PC-3 (cell line): ENCODE measurements at regions not wholly inside any gene's neighbourhood (a gene's known extent, or its start where the extent isn't known, plus 50 kb on each side); places are given as distances from the start of the nearest gene placed in this dataset.

Experiments used
- ATAC-seq: fragments of 200-7000 bp; cut with Tn5 transposase; 2 replicates; pipeline ENCODE4 v1.9.1; 2020; ENCODE audit warnings: mild to moderate bottlenecking, moderate library complexity
- BruUV-seq: library from RNA; stranded (reverse); fragments of 400-500 nt; replicated peaks from 2 replicates; lab custom pipeline; 2021; lab: Mats Ljungman, UMichigan
- CTCF ChIA-PET: fragments of 300-600 bp; sonication (Branson Sonifier 250); formaldehyde crosslinking; loops from one replicate; lab custom pipeline; 2022; ENCODE audit warnings: antibody characterized with exemption; lab: Charles Lee
- POLR2A ChIA-PET: fragments of 300-600 bp; sonication (Branson Sonifier 250); formaldehyde crosslinking; loops from one replicate; lab custom pipeline; 2022; ENCODE audit warnings: antibody characterized with exemption; ENCODE audit not compliant: unreplicated experiment; lab: Charles Lee
- DNase-seq: peaks from one replicate; pipeline ENCODE4 v3.0.0-alpha.2; 2015
- H2AFZ ChIP-seq: fragments of 300-600 bp; sonication (generic); 2 replicates; pipeline ENCODE4 v1.6.0; 2016; ENCODE audit warnings: antibody characterized with exemption, low read length
- H3F3A ChIP-seq: fragments of 300-600 bp; sonication (generic); one replicate; pipeline ENCODE4 v1.6.0; 2017; ENCODE audit warnings: antibody characterized with exemption, low read length, control low read depth, mild to moderate bottlenecking; ENCODE audit not compliant: unreplicated experiment
- H3K27ac ChIP-seq: fragments of 300-600 bp; sonication (generic); 2 replicates; pipeline ENCODE4 v1.5.1; 2016; ENCODE audit warnings: mild to moderate bottlenecking, low read length
- H3K27me3 ChIP-seq: fragments of 300-600 bp; sonication (generic); 2 replicates; pipeline ENCODE4 v1.6.1; 2016; ENCODE audit warnings: low read length, mixed read lengths
- H3K36me3 ChIP-seq: fragments of 300-600 bp; sonication (generic); 2 replicates; pipeline ENCODE4 v1.6.1; 2016; ENCODE audit warnings: low read depth, mixed run types, low read length, mixed read lengths
- H3K4me1 ChIP-seq: fragments of 300-600 bp; sonication (generic); 2 replicates; pipeline ENCODE4 v1.5.1; 2016; ENCODE audit warnings: low read length; ENCODE audit not compliant: insufficient read depth
- H3K4me2 ChIP-seq: fragments of 300-600 bp; sonication (generic); 2 replicates; pipeline ENCODE4 v1.6.0; 2016; ENCODE audit warnings: low read length
- H3K4me3 ChIP-seq: fragments of 300-600 bp; sonication (generic); 2 replicates; pipeline ENCODE4 v1.5.1; 2016; ENCODE audit warnings: mild to moderate bottlenecking, low read length, mixed read lengths
- H3K79me2 ChIP-seq: fragments of 300-600 bp; sonication (generic); 2 replicates; pipeline ENCODE4 v1.6.1; 2017; ENCODE audit warnings: low read length, mixed read lengths
- H3K9ac ChIP-seq: fragments of 300-600 bp; sonication (generic); 2 replicates; pipeline ENCODE4 v1.6.0; 2016; ENCODE audit warnings: mild to moderate bottlenecking, low read length
- H3K9me2 ChIP-seq: fragments of 300-600 bp; sonication (generic); replicated peaks from 2 replicates; pipeline ENCODE4 v1.6.1; 2016; ENCODE audit warnings: mixed run types, low read length, mixed read lengths
- H3K9me3 ChIP-seq: fragments of 300-600 bp; sonication (generic); 2 replicates; pipeline ENCODE4 v1.6.1; 2016; ENCODE audit warnings: low read length, mixed read lengths
- H4K20me1 ChIP-seq: fragments of 300-600 bp; sonication (generic); 2 replicates; pipeline ENCODE4 v1.6.1; 2016; ENCODE audit warnings: low read length, mixed read lengths
- CTCF ChIP-seq: fragments of 300-600 bp; sonication (generic); conservative IDR thresholded peaks from 2 replicates; pipeline ENCODE4 v1.5.1; 2017; ENCODE audit warnings: antibody characterized with exemption, low read depth, mild to moderate bottlenecking, low read length
- EZH2 ChIP-seq: fragments of 300-600 bp; sonication (generic); IDR thresholded peaks from one replicate; pipeline ENCODE4 v1.6.1; 2017; ENCODE audit warnings: antibody characterized with exemption, mild to moderate bottlenecking, low read length; ENCODE audit not compliant: unreplicated experiment
- EZH2phosphoT487 ChIP-seq: fragments of 300-600 bp; sonication (generic); IDR thresholded peaks from 2 replicates; pipeline ENCODE4 v1.6.1; 2018; ENCODE audit warnings: mild to moderate bottlenecking, antibody characterized with exemption, low read length, borderline replicate concordance
- intact Hi-C: fragments of 100-400 bp; cut with micrococcal nuclease; formaldehyde crosslinking; loops from 2 replicates; pipeline ENCODE4 v1.9.0; 2023

- no peaks in the 10 kb centered on the region for H3K9me2 ChIP-seq
- no peaks in the 10 kb centered on the region for H3K36me3 ChIP-seq
- CTCF ChIA-PET: no interaction called here
- POLR2A ChIA-PET: no interaction called here
- H3K9me3 ChIP-seq: 0 out of 2 replicates have a peak, but pooled peaks cover 5% of the 10 kb centered on the region
- intact Hi-C loops: no loop called here
- DNase-seq (peak; percentile 7), ATAC-seq (no peak)
- no peaks in the 10 kb centered on the region for H3K79me2 ChIP-seq
- H3K4me3 ChIP-seq: no peak overlapping the region
- TF ChIP-seq EZH2: no peak
- TF ChIP-seq CTCF: no peak
- TF ChIP-seq EZH2phosphoT487: no peak
- H3K27ac ChIP-seq: no peak overlapping the region
- H3K27me3 ChIP-seq: no peaks in the 10 kb centered on the region
- no peaks in the 10 kb centered on the region for H3F3A ChIP-seq
- no TSS peak for BruUV-seq
- no peak overlapping the region for H3K9ac ChIP-seq
- H4K20me1 ChIP-seq: no peaks in the 10 kb centered on the region
- no peak overlapping the region for H3K4me2 ChIP-seq
- no peaks in the 10 kb centered on the region for H3K4me1 ChIP-seq
- no peak overlapping the region for H2AFZ ChIP-seq
These were observed 759.9 kb upstream of the FLRT2 start for GRCh38 chr14:84770030-84770429.

DNA sequence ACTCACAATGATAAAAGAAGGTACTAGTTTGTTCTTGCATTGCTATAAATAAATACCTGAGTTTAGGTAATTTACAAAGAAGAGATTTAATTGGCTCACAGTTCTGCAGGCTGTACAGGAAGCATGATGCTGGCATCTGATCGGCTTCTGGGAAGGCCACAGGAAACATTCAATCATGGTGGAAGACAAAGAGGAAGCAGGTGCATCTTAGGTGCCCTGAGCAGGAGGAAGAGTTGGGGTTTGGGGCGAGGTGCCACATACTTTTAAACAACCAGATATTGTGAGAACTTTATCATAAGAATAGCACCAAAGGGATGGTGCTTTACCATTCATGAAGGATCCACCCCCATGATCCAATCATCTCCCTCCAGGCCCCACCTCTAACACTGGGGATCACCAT is 752.6 kb upstream of the FLRT2 start:
- Histone ChIP-seq H3K36me3 (no peaks in the 10 kb centered on the region), H3K27ac (no peak overlapping the region), H3K9me2 (no peaks in the 10 kb centered on the region), H3K4me1 (no peaks in the 10 kb centered on the region), H3K79me2 (no peaks in the 10 kb centered on the region), H3F3A (no peaks in the 10 kb centered on the region), H3K27me3 (no peaks in the 10 kb centered on the region), H3K9me3 (peaks cover 16% of the 10 kb centered on the region), H3K4me2 (no peak overlapping the region), H3K4me3 (no peak overlapping the region), H4K20me1 (no peaks in the 10 kb centered on the region), H3K9ac (no peak overlapping the region), H2AFZ (no peak overlapping the region)
- intact Hi-C loops: no loop called here
- TF ChIP-seq EZH2 (no peak), CTCF (no peak), EZH2phosphoT487 (no peak)
- DNase-seq: no peak
- no peak for ATAC-seq
- ChIA-PET POLR2A (no interaction called here), CTCF (no interaction called here)
- no TSS peak for BruUV-seq

DNA sequence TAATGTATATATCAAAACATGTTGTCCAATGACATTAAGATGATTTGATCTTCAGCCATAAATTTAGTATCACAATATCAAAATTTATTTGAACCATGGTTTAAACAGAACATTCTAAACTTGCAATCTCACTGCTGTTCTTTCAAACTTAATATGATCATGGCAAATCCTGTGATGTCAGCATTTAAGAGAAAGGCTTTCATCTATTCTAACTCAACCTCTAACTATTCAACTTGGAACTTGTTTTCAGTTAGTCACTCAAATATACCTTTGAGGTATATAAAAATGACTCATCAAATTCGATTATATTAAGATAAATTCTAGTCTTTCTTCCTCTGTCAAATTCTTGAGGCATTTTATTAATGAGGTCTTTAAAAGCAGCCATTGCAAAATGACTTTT is 747.0 kb upstream of the FLRT2 start:
- CTCF ChIA-PET: no interaction called here
- no TSS peak for BruUV-seq
- no peaks in the 10 kb centered on the region for H4K20me1 ChIP-seq
- ATAC-seq (no peak), DNase-seq (peak; percentile 35)
- no peak overlapping the region for H3K4me2 ChIP-seq
- no peaks in the 10 kb centered on the region for H3F3A ChIP-seq
- peak overlapping the region; percentile 58 for H3K27ac ChIP-seq
- intact Hi-C loops: no loop called here
- H3K36me3 ChIP-seq: no peaks in the 10 kb centered on the region
- H3K79me2 ChIP-seq: no peaks in the 10 kb centered on the region
- TF ChIP-seq CTCF (no peak), EZH2 (no peak), EZH2phosphoT487 (no peak)
- peaks cover 20% of the 10 kb centered on the region for H3K9me3 ChIP-seq
- H3K9me2 ChIP-seq: no peaks in the 10 kb centered on the region
- H3K4me3 ChIP-seq: no peak overlapping the region
- H3K27me3 ChIP-seq: no peaks in the 10 kb centered on the region
- H3K4me1 ChIP-seq: 0 out of 2 replicates have a peak, but pooled peaks cover 4% of the 10 kb centered on the region
- H2AFZ ChIP-seq: no peak overlapping the region
- no peak overlapping the region for H3K9ac ChIP-seq
- POLR2A ChIA-PET: no interaction called here
